GM12875 (cell line): ENCODE measurements at regions not wholly inside any gene's neighbourhood (a gene's known extent, or its start where the extent isn't known, plus 50 kb on each side); places are given as distances from the start of the nearest gene placed in this dataset.

Source experiments
- H3K4me3 ChIP-seq: one replicate; pipeline ENCODE4 v1.5.1; 2011; ENCODE audit warnings: low read depth, low read length, control low read depth
- CTCF ChIP-seq: IDR thresholded peaks from 2 replicates; pipeline ENCODE4 v1.5.1; 2011; ENCODE audit warnings: low read depth, mild to moderate bottlenecking, control low read depth, inconsistent platforms, low read length, moderate library complexity, borderline replicate concordance; ENCODE audit not compliant: insufficient read depth

- no peak overlapping the region for H3K4me3 ChIP-seq
- TF ChIP-seq CTCF = no peak
Observed at GRCh38 chr10:78742730-78743615, 325.8 kb upstream of the ZMIZ1 start.

- TF ChIP-seq CTCF = no peak
- H3K4me3 ChIP-seq = no peak overlapping the region
Observed at GRCh38 chr10:78744056-78744455, 324.7 kb upstream of the ZMIZ1 start.

- no peak for TF ChIP-seq CTCF
- no peak overlapping the region for H3K4me3 ChIP-seq
Observed at GRCh38 chr10:78744491-78745090, 324.2 kb upstream of the ZMIZ1 start.

- H3K4me3 ChIP-seq = no peak overlapping the region
- TF ChIP-seq CTCF = no peak
Observed at GRCh38 chr10:78745441-78745840, 323.3 kb upstream of the ZMIZ1 start.

GRCh38 chr10:78746155-78746763, 322.5 kb upstream of the ZMIZ1 start:
- no peak for TF ChIP-seq CTCF
- no peak overlapping the region for H3K4me3 ChIP-seq

GRCh38 chr10:78747401-78748234, 321.1 kb upstream of the ZMIZ1 start:
- no peak for TF ChIP-seq CTCF
- no peak overlapping the region for H3K4me3 ChIP-seq
